ENCODE measurements at regions not wholly inside any gene's neighbourhood (a gene's known extent, or its start where the extent isn't known, plus 50 kb on each side); places are given as distances from the start of the nearest gene placed in this dataset.

- no peak for DNase-seq
- Histone ChIP-seq H3K36me3 (ENCODE audit: control insufficient read depth in 1 of 2, insufficient read depth in 2 of 2, low read length in 1 of 2) (no peaks in the 10 kb centered on the region), H3K9me3 (ENCODE audit: control insufficient read depth, low read length) (peaks cover 5% of the 10 kb centered on the region), H3K27me3 (ENCODE audit: control insufficient read depth in 1 of 2, insufficient read depth in 2 of 2, low read length in 1 of 2) (peaks cover 0 to 3% of the 10 kb centered on the region in 2 donors), H3K4me3 (ENCODE audit: low read length in 2 of 2) (no peak overlapping the region), H3K4me1 (ENCODE audit: control insufficient read depth in 1 of 2, insufficient read depth in 2 of 2, low read length in 2 of 2) (peaks cover 0 to 2% of the 10 kb centered on the region in 2 donors), H3K27ac (ENCODE audit: low read depth in 1 of 2, low read length in 2 of 2) (no peak overlapping the region)
- intact Hi-C loops (cut with DNase I) = no loop called here
- no peak for ATAC-seq (ENCODE audit: low FRiP score)
Measured at GRCh38 chr1:157893686-157894085, 52.1 kb upstream of the CD5L start.

- Histone ChIP-seq H3K4me1 (ENCODE audit: control insufficient read depth in 1 of 2, insufficient read depth in 2 of 2, low read length in 2 of 2) (peaks cover 0 to 2% of the 10 kb centered on the region in 2 donors), H3K36me3 (ENCODE audit: control insufficient read depth in 1 of 2, insufficient read depth in 2 of 2, low read length in 1 of 2) (no peaks in the 10 kb centered on the region), H3K27ac (ENCODE audit: low read depth in 1 of 2, low read length in 2 of 2) (no peak overlapping the region), H3K9me3 (ENCODE audit: control insufficient read depth, low read length) (peaks cover 5% of the 10 kb centered on the region), H3K4me3 (ENCODE audit: low read length in 2 of 2) (no peak overlapping the region), H3K27me3 (ENCODE audit: control insufficient read depth in 1 of 2, insufficient read depth in 2 of 2, low read length in 1 of 2) (peaks cover 0 to 3% of the 10 kb centered on the region in 2 donors)
- ATAC-seq (ENCODE audit: low FRiP score) = no peak
- intact Hi-C loops (cut with DNase I) = no loop called here
- WGBS, 2 donors = 13 to 22% methylated on average over 5 of the region's 5 CpGs
- no peak for DNase-seq
Measured at GRCh38 chr1:157894613-157895165, 53.1 kb upstream of the CD5L start.

DNA sequence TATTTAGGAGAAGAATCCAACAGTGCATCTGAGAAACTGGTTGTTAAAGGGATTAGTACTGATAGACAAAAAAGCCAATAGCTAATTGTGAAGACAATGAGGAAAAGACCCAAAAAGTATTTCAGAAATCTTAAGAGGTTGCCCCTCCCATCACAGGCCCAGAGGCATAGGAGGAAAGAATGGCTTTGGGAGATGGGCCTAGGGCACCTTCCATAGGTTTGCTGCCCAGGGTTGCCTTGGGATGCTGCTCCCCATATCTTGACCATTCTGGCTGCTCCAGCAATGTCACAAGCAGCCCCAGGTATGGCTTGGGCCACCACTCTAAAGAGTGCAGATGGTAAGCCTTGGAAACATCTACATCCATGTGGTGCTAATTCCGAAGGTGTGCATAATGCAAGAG lies 68.7 kb upstream of the CD5L start:
- Histone ChIP-seq H3K4me1 (ENCODE audit: control insufficient read depth in 1 of 2, insufficient read depth in 2 of 2, low read length in 2 of 2) (no peaks in the 10 kb centered on the region), H3K27me3 (ENCODE audit: control insufficient read depth in 1 of 2, insufficient read depth in 2 of 2, low read length in 1 of 2) (peaks cover 0 to 4% of the 10 kb centered on the region in 2 donors), H3K4me3 (ENCODE audit: low read length in 2 of 2) (no peak overlapping the region), H3K36me3 (ENCODE audit: control insufficient read depth in 1 of 2, insufficient read depth in 2 of 2, low read length in 1 of 2) (no peaks in the 10 kb centered on the region), H3K9me3 (ENCODE audit: control insufficient read depth, low read length) (peaks cover 4% of the 10 kb centered on the region), H3K27ac (ENCODE audit: low read depth in 1 of 2, low read length in 2 of 2) (no peak overlapping the region)
- DNase-seq = no peak
- intact Hi-C loops (cut with DNase I) = no loop called here
- ATAC-seq (ENCODE audit: low FRiP score) = no peak
- 67 to 77% methylated on average over 1 of the region's 1 CpG for WGBS, 2 donors

- intact Hi-C loops (cut with DNase I) = no loop called here
- Histone ChIP-seq H3K27me3 (ENCODE audit: control insufficient read depth in 1 of 2, insufficient read depth in 2 of 2, low read length in 1 of 2) (peaks cover 0 to under 1% of the 10 kb centered on the region in 2 donors), H3K27ac (ENCODE audit: low read depth in 1 of 2, low read length in 2 of 2) (no peak overlapping the region), H3K4me3 (ENCODE audit: low read length in 2 of 2) (no peak overlapping the region), H3K9me3 (ENCODE audit: control insufficient read depth, low read length) (no peaks in the 10 kb centered on the region), H3K36me3 (ENCODE audit: control insufficient read depth in 1 of 2, insufficient read depth in 2 of 2, low read length in 1 of 2) (no peaks in the 10 kb centered on the region), H3K4me1 (ENCODE audit: control insufficient read depth in 1 of 2, insufficient read depth in 2 of 2, low read length in 2 of 2) (no peaks in the 10 kb centered on the region)
- ATAC-seq (ENCODE audit: low FRiP score) (no peak), DNase-seq (no peak)
- WGBS, 2 donors = 28 to 37% methylated on average over 3 of the region's 3 CpGs
Measured at GRCh38 chr1:157915859-157916258, 74.3 kb upstream of the CD5L start.

GRCh38 chr1:157916887-157917570 lies 75.4 kb upstream of the CD5L start:
- intact Hi-C loops (cut with DNase I) = no loop called here
- no peak for ATAC-seq (ENCODE audit: low FRiP score)
- 36 to 53% methylated on average over 1 of the region's 1 CpG for WGBS, 2 donors

DNA sequence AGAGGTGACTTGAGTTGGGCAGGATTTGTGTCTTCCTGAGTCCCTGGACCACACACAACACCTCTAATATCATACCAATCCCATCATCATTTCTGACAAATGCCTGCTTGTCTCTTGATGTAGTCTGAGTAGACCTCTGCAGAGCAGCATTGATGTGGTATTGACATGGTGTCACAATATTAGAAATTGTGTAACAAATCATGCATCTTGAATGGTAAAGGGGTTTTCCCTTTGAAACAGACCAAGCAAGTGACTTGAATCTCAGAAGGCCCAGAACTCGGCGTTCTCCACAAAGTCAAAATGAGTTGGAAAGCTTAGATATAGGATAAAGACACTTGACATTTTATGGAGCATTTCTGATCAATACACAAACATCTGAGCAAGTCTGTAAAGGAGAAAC lies 72.7 kb upstream of the KIRREL1 start:
- H3K4me3 ChIP-seq (ENCODE audit: low read length in 2 of 2) = no peak overlapping the region
- H3K4me1 ChIP-seq (ENCODE audit: control insufficient read depth in 1 of 2, insufficient read depth in 2 of 2, low read length in 2 of 2) = no peaks in the 10 kb centered on the region
- no peak for ATAC-seq (ENCODE audit: low FRiP score)
- H3K9me3 ChIP-seq (ENCODE audit: control insufficient read depth, low read length) = no peaks in the 10 kb centered on the region
- no peaks in the 10 kb centered on the region for H3K27me3 ChIP-seq (ENCODE audit: control insufficient read depth in 1 of 2, insufficient read depth in 2 of 2, low read length in 1 of 2)
- no peak overlapping the region for H3K27ac ChIP-seq (ENCODE audit: low read depth in 1 of 2, low read length in 2 of 2)
- DNase-seq = no peak
- intact Hi-C loops (cut with DNase I) = no loop called here
- H3K36me3 ChIP-seq (ENCODE audit: control insufficient read depth in 1 of 2, insufficient read depth in 2 of 2, low read length in 1 of 2) = no peaks in the 10 kb centered on the region
- 81 to 92% methylated on average over 2 of the region's 2 CpGs for WGBS, 2 donors

More at GRCh38 chr1:157916887-157917570, 75.4 kb upstream of the CD5L start:
- H3K4me3 ChIP-seq (ENCODE audit: low read length in 2 of 2) = no peak overlapping the region
- H3K36me3 ChIP-seq (ENCODE audit: control insufficient read depth in 1 of 2, insufficient read depth in 2 of 2, low read length in 1 of 2) = no peaks in the 10 kb centered on the region
- H3K27me3 ChIP-seq (ENCODE audit: control insufficient read depth in 1 of 2, insufficient read depth in 2 of 2, low read length in 1 of 2) = no peaks in the 10 kb centered on the region
- no peaks in the 10 kb centered on the region for H3K9me3 ChIP-seq (ENCODE audit: control insufficient read depth, low read length)
- no peaks in the 10 kb centered on the region for H3K4me1 ChIP-seq (ENCODE audit: control insufficient read depth in 1 of 2, insufficient read depth in 2 of 2, low read length in 2 of 2)
- no peak overlapping the region for H3K27ac ChIP-seq (ENCODE audit: low read depth in 1 of 2, low read length in 2 of 2)
- DNase-seq = no peak

DNA sequence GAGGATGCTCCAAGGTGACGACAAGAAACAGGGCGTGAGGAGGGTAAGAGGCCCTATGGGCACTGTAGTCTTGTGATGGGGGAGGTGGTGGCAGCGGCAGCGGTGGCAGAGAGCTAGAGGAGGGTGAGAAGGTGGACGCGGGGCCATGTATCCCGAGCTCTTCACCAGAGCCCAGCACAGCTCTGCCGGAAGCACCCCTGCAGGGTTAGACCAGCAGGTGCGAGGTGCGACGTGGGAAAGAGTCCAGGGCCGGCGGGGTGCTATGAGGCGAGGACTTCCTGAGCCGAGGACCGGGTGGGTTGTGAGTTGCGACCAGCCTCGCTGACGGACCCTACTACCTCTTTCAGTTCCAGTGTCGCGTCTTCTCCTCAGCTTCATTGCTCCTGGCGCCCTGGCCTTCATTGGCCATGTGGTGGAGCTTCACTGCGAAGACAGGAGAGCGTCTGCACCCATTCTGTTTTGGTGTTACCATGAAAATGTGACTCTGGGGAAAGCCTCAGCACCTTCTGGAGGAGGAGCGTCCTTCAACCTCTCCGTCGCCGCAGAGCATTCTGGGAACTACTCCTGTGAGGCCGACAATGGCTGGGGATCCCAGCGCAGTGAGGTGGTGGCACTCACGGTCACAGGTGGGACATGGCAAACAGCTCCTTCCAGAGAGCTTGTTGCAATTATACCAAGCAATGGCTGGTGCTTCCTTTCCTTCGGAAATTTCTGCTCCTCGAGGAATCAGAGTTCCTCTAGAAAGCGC lies 67.9 kb upstream of the KIRREL1 start:
- no peaks in the 10 kb centered on the region for H3K4me1 ChIP-seq (ENCODE audit: control insufficient read depth in 1 of 2, insufficient read depth in 2 of 2, low read length in 2 of 2)
- H3K27me3 ChIP-seq (ENCODE audit: control insufficient read depth in 1 of 2, insufficient read depth in 2 of 2, low read length in 1 of 2) = no peaks in the 10 kb centered on the region
- 91 to 92% methylated on average over 32 to 34 of the region's 34 CpGs for WGBS, 2 donors
- ATAC-seq (ENCODE audit: low FRiP score) (peak; percentile 12), DNase-seq (no peak)
- no peak overlapping the region for H3K27ac ChIP-seq (ENCODE audit: low read depth in 1 of 2, low read length in 2 of 2)
- H3K9me3 ChIP-seq (ENCODE audit: control insufficient read depth, low read length) = no peaks in the 10 kb centered on the region
- H3K4me3 ChIP-seq (ENCODE audit: low read length in 2 of 2) = no peak overlapping the region
- H3K36me3 ChIP-seq (ENCODE audit: control insufficient read depth in 1 of 2, insufficient read depth in 2 of 2, low read length in 1 of 2) = no peaks in the 10 kb centered on the region
- intact Hi-C loops (cut with DNase I) = no loop called here

DNA sequence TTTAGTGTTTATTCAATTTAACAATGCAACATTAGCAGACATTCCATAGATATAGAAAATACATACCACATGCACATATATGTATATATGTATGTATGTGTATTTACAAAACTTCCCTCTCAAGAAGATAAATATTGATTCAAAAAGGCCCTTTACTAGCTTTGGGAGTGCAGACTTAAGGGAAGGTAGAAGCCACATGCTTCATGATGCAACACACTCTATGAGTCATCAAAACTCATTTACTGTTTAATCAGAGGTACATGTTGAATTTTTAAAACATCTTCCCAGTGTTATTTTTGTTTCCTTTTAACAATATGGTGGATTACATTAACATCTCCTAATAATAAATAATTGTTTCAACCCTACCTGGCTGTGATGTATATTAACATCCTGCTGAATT lies 61.4 kb upstream of the KIRREL1 start:
- H3K27me3 ChIP-seq (ENCODE audit: control insufficient read depth in 1 of 2, insufficient read depth in 2 of 2, low read length in 1 of 2) = peaks cover 0 to 2% of the 10 kb centered on the region in 2 donors
- no peaks in the 10 kb centered on the region for H3K36me3 ChIP-seq (ENCODE audit: control insufficient read depth in 1 of 2, insufficient read depth in 2 of 2, low read length in 1 of 2)
- intact Hi-C loops (cut with DNase I) = no loop called here
- no peaks in the 10 kb centered on the region for H3K9me3 ChIP-seq (ENCODE audit: control insufficient read depth, low read length)
- no peaks in the 10 kb centered on the region for H3K4me1 ChIP-seq (ENCODE audit: control insufficient read depth in 1 of 2, insufficient read depth in 2 of 2, low read length in 2 of 2)
- H3K4me3 ChIP-seq (ENCODE audit: low read length in 2 of 2) = no peak overlapping the region
- ATAC-seq (ENCODE audit: low FRiP score) (no peak), DNase-seq (no peak)
- no peak overlapping the region for H3K27ac ChIP-seq (ENCODE audit: low read depth in 1 of 2, low read length in 2 of 2)

DNA sequence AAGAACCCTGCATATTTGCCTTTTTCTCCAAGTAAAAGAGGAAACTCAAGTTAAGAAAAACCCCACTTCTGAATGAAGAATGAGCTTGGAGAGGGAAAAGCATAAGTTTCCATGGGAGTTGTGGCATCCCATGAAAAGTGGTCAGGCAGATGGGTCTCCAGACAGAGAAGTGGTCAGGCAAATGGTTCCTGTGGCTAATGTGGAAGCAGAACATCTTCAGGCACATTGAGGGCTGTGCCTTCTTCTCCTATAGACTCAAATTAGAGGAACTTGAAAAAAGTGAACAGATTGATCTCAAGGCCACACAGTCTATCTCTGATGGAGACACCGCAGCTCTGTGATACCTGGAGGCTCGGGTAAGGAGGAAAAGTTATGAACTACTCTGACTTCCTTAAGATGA lies 55.7 kb upstream of the KIRREL1 start:
- H3K4me3 ChIP-seq (ENCODE audit: low read length in 2 of 2) = no peak overlapping the region
- DNase-seq = no peak
- H3K36me3 ChIP-seq (ENCODE audit: control insufficient read depth in 1 of 2, insufficient read depth in 2 of 2, low read length in 1 of 2) = no peaks in the 10 kb centered on the region
- H3K27me3 ChIP-seq (ENCODE audit: control insufficient read depth in 1 of 2, insufficient read depth in 2 of 2, low read length in 1 of 2) = peaks cover 0 to 2% of the 10 kb centered on the region in 2 donors
- H3K27ac ChIP-seq (ENCODE audit: low read depth in 1 of 2, low read length in 2 of 2) = no peak overlapping the region
- H3K9me3 ChIP-seq (ENCODE audit: control insufficient read depth, low read length) = peaks cover 1% of the 10 kb centered on the region
- intact Hi-C loops (cut with DNase I) = no loop called here
- no peaks in the 10 kb centered on the region for H3K4me1 ChIP-seq (ENCODE audit: control insufficient read depth in 1 of 2, insufficient read depth in 2 of 2, low read length in 2 of 2)
- no peak for ATAC-seq (ENCODE audit: low FRiP score)
- 82 to 85% methylated on average over 2 of the region's 2 CpGs for WGBS, 2 donors

All from aorta (tissue), 5 donors.